ENCODE measurements at regions not wholly inside any gene's neighbourhood (a gene's known extent, or its start where the extent isn't known, plus 50 kb on each side); places are given as distances from the start of the nearest gene placed in this dataset.

GRCh38 chr9:87337335-87338087, 160.2 kb upstream of the DAPK1 start:
- Mint-ChIP-seq H3K4me3 (ENCODE audit: unreplicated experiment) (peak overlapping the region; percentile 80), H3K9me3 (ENCODE audit: unreplicated experiment) (no peaks in the 10 kb centered on the region), H3K27me3 (ENCODE audit: unreplicated experiment) (no peaks in the 10 kb centered on the region), H3K27ac (ENCODE audit: unreplicated experiment) (peak overlapping the region; percentile 82), H3K4me1 (ENCODE audit: unreplicated experiment) (peaks cover 43% of the 10 kb centered on the region), H3K36me3 (ENCODE audit: unreplicated experiment) (no peaks in the 10 kb centered on the region)
- TF ChIP-seq, protein P1, sequence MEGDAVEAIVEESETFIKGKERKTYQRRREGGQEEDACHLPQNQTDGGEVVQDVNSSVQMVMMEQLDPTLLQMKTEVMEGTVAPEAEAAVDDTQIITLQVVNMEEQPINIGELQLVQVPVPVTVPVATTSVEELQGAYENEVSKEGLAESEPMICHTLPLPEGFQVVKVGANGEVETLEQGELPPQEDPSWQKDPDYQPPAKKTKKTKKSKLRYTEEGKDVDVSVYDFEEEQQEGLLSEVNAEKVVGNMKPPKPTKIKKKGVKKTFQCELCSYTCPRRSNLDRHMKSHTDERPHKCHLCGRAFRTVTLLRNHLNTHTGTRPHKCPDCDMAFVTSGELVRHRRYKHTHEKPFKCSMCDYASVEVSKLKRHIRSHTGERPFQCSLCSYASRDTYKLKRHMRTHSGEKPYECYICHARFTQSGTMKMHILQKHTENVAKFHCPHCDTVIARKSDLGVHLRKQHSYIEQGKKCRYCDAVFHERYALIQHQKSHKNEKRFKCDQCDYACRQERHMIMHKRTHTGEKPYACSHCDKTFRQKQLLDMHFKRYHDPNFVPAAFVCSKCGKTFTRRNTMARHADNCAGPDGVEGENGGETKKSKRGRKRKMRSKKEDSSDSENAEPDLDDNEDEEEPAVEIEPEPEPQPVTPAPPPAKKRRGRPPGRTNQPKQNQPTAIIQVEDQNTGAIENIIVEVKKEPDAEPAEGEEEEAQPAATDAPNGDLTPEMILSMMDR (IDR thresholded peaks at IDR 0.05), result no peak
- DNase-seq (ENCODE audit: extremely low spot score, unreplicated experiment), result no peak

GRCh38 chr9:87338088-87338989, 159.3 kb upstream of the DAPK1 start:
- H3K9me3 Mint-ChIP-seq (ENCODE audit: unreplicated experiment), result no peaks in the 10 kb centered on the region
- H3K4me1 Mint-ChIP-seq (ENCODE audit: unreplicated experiment), result peaks cover 51% of the 10 kb centered on the region
- no peak for DNase-seq (ENCODE audit: extremely low spot score, unreplicated experiment)
- H3K4me3 Mint-ChIP-seq (ENCODE audit: unreplicated experiment), result peak overlapping the region; percentile 80
- H3K27ac Mint-ChIP-seq (ENCODE audit: unreplicated experiment), result peak overlapping the region; percentile 82
- TF ChIP-seq, protein P1 (IDR thresholded peaks at IDR 0.05), result no peak
- no peaks in the 10 kb centered on the region for H3K36me3 Mint-ChIP-seq (ENCODE audit: unreplicated experiment)
- H3K27me3 Mint-ChIP-seq (ENCODE audit: unreplicated experiment), result no peaks in the 10 kb centered on the region

- no peaks in the 10 kb centered on the region for H3K27me3 Mint-ChIP-seq (ENCODE audit: unreplicated experiment)
- no peak for DNase-seq (ENCODE audit: extremely low spot score, unreplicated experiment)
- TF ChIP-seq, protein P1 (IDR thresholded peaks at IDR 0.05), result no peak
- H3K27ac Mint-ChIP-seq (ENCODE audit: unreplicated experiment), result no peak overlapping the region
- H3K4me1 Mint-ChIP-seq (ENCODE audit: unreplicated experiment), result peaks cover 60% of the 10 kb centered on the region
- no peaks in the 10 kb centered on the region for H3K36me3 Mint-ChIP-seq (ENCODE audit: unreplicated experiment)
- H3K9me3 Mint-ChIP-seq (ENCODE audit: unreplicated experiment), result no peaks in the 10 kb centered on the region
- H3K4me3 Mint-ChIP-seq (ENCODE audit: unreplicated experiment), result no peak overlapping the region
Measured at GRCh38 chr9:87340391-87340790, 157.3 kb upstream of the DAPK1 start.

- H3K27me3 Mint-ChIP-seq (ENCODE audit: unreplicated experiment), result no peaks in the 10 kb centered on the region
- H3K27ac Mint-ChIP-seq (ENCODE audit: unreplicated experiment), result peak overlapping the region; percentile 83
- H3K36me3 Mint-ChIP-seq (ENCODE audit: unreplicated experiment), result no peaks in the 10 kb centered on the region
- peaks cover 58% of the 10 kb centered on the region for H3K4me1 Mint-ChIP-seq (ENCODE audit: unreplicated experiment)
- TF ChIP-seq, protein P1 (IDR thresholded peaks at IDR 0.05), result no peak
- no peak for DNase-seq (ENCODE audit: extremely low spot score, unreplicated experiment)
- H3K9me3 Mint-ChIP-seq (ENCODE audit: unreplicated experiment), result no peaks in the 10 kb centered on the region
- H3K4me3 Mint-ChIP-seq (ENCODE audit: unreplicated experiment), result no peak overlapping the region
Measured at GRCh38 chr9:87342743-87343142, 154.9 kb upstream of the DAPK1 start.
